Liver (tissue), 8 donors: ENCODE measurements at regions not wholly inside any gene's neighbourhood (a gene's known extent, or its start where the extent isn't known, plus 50 kb on each side); places are given as distances from the start of the nearest gene placed in this dataset.

ENCODE experiments used
- DNase-seq: peaks from one replicate; pipeline ENCODE4 v3.0.0-alpha.2; 2017; ENCODE audit warnings: low spot score
- H3K27ac ChIP-seq, 2 donors: one replicate each; pipeline ENCODE4 v1.7.0; 2013; ENCODE audit warnings: inconsistent platforms in 2 of 2, low read length in 2 of 2, control low read depth in 1 of 2, low read depth in 1 of 2, mild to moderate bottlenecking in 1 of 2
- H3K27me3 ChIP-seq, 4 donors: one replicate each; pipeline versions ENCODE4 v1.6.1 to v1.7.0; 2013; ENCODE audit warnings: low read length in 3 of 4, inconsistent platforms in 1 of 4, mild to moderate bottlenecking in 1 of 4, moderate library complexity in 1 of 4; ENCODE audit not compliant: control insufficient read depth in 4 of 4, insufficient read depth in 4 of 4
- H3K36me3 ChIP-seq, 4 donors: one replicate each; pipeline versions ENCODE4 v1.6.1 to v1.7.0; 2013; ENCODE audit warnings: low read length in 3 of 4, mild to moderate bottlenecking in 3 of 4, low read depth in 1 of 4, moderate library complexity in 1 of 4; ENCODE audit not compliant: control insufficient read depth in 4 of 4, insufficient read depth in 3 of 4
- H3K4me1 ChIP-seq, 4 donors: one replicate each; pipeline versions ENCODE4 v1.6.1 to v1.7.0; 2013; ENCODE audit warnings: low read length in 3 of 4, mild to moderate bottlenecking in 3 of 4, moderate library complexity in 1 of 4; ENCODE audit not compliant: control insufficient read depth in 4 of 4, insufficient read depth in 4 of 4
- H3K4me3 ChIP-seq, 3 donors: one replicate each; pipeline versions ENCODE4 v1.6.1 to v1.7.0; 2013; ENCODE audit warnings: low read length in 3 of 3, control low read depth in 1 of 3, low read depth in 1 of 3, mild to moderate bottlenecking in 1 of 3
- H3K9ac ChIP-seq, 2 donors: one replicate each; pipeline ENCODE4 v1.7.0; 2013; ENCODE audit warnings: low read length in 2 of 2, mild to moderate bottlenecking in 2 of 2, moderate library complexity in 2 of 2, control low read depth in 1 of 2, low read depth in 1 of 2
- H3K9me3 ChIP-seq, 4 donors: one replicate each; pipeline versions ENCODE4 v1.6.1 to v1.7.0; 2013; ENCODE audit warnings: low read length in 3 of 4; ENCODE audit not compliant: control insufficient read depth in 4 of 4
- ATF3 ChIP-seq: IDR thresholded peaks from 2 replicates; pipeline ENCODE4 v1.6.1; 2016; ENCODE audit warnings: antibody characterized with exemption
- EGR1 ChIP-seq, 2 donors: IDR thresholded peaks; 2 replicates each; pipeline ENCODE4 v1.6.1; 2016 to 2018; ENCODE audit warnings: antibody characterized with exemption in 2 of 2, low read depth in 2 of 2
- FOXA1 ChIP-seq: IDR thresholded peaks from 2 replicates; pipeline ENCODE4 v1.6.1; 2016; ENCODE audit warnings: antibody characterized with exemption
- FOXA2 ChIP-seq: IDR thresholded peaks from 2 replicates; pipeline ENCODE4 v1.6.1; 2016; ENCODE audit warnings: antibody characterized with exemption
- GABPA ChIP-seq, 2 donors: IDR thresholded peaks in 1 of 2; conservative IDR thresholded peaks in 1 of 2; 2 replicates each; pipeline ENCODE4 v1.6.1; 2016; ENCODE audit warnings: antibody characterized with exemption in 2 of 2, mild to moderate bottlenecking in 1 of 2, moderate library complexity in 1 of 2
- HNF4A ChIP-seq, 2 donors: conservative IDR thresholded peaks; 2 replicates each; pipeline ENCODE4 v1.6.1; 2016; ENCODE audit warnings: antibody characterized with exemption in 2 of 2, mild to moderate bottlenecking in 2 of 2
- HNF4G ChIP-seq: IDR thresholded peaks from 2 replicates; pipeline ENCODE4 v1.6.1; 2016; ENCODE audit warnings: antibody characterized with exemption
- JUND ChIP-seq, 2 donors: IDR thresholded peaks; 2 replicates each; pipeline ENCODE4 v1.6.1; 2016; ENCODE audit warnings: antibody characterized with exemption in 2 of 2
- NR2F2 ChIP-seq: IDR thresholded peaks from 2 replicates; pipeline ENCODE4 v1.6.1; 2016; ENCODE audit warnings: antibody characterized with exemption
- RAD21 ChIP-seq, 2 donors: IDR thresholded peaks; 2 replicates each; pipeline ENCODE4 v1.6.1; 2016; ENCODE audit warnings: antibody characterized with exemption in 2 of 2, mild to moderate bottlenecking in 2 of 2
- RXRA ChIP-seq, 2 donors: IDR thresholded peaks; 2 replicates each; pipeline ENCODE4 v1.6.1; 2017 to 2018; ENCODE audit warnings: antibody characterized with exemption in 2 of 2, mild to moderate bottlenecking in 1 of 2
- SP1 ChIP-seq: IDR thresholded peaks from 2 replicates; pipeline ENCODE4 v1.6.1; 2018; ENCODE audit warnings: antibody characterized with exemption, mild to moderate bottlenecking
- TAF1 ChIP-seq: conservative IDR thresholded peaks from 2 replicates; pipeline ENCODE4 v1.6.1; 2016; ENCODE audit warnings: antibody characterized with exemption, mild to moderate bottlenecking
- YY1 ChIP-seq: IDR thresholded peaks from 2 replicates; pipeline ENCODE4 v1.6.1; 2016; ENCODE audit warnings: antibody characterized with exemption, mild to moderate bottlenecking
- ZBTB33 ChIP-seq: IDR thresholded peaks from 2 replicates; pipeline ENCODE4 v1.6.1; 2016; ENCODE audit warnings: antibody characterized with exemption
- WGBS: extraction: QIAGEN DNeasy Blood & Tissue Kit; methylation state at CpG from one replicate; pipeline ENCODE4 v1.1.7; 2013; 5-methylcytosine and 5-hydroxymethylcytosine counted together
- TF ChIP-seq, protein P1 (sequence below): fragments of 150-350 bp; IDR thresholded peaks from 2 replicates; pipeline ENCODE4 v1.5.1; 2017; ENCODE audit warnings: improper control_type of control experiment, low read depth, low read length; ENCODE audit not compliant: missing input control
- TF ChIP-seq, protein P2 (sequence below): IDR thresholded peaks from 2 replicates; pipeline ENCODE4 v1.6.1; 2016; ENCODE audit warnings: antibody characterized with exemption
- donor health status: healthy.
- donor health status: healthy.
- donor health status: healthy.
- donor health status: healthy.
- donor health status: healthy.

- TF ChIP-seq RAD21 (IDR thresholded peaks at IDR 0.05) = no peak
- TF ChIP-seq, protein P1, sequence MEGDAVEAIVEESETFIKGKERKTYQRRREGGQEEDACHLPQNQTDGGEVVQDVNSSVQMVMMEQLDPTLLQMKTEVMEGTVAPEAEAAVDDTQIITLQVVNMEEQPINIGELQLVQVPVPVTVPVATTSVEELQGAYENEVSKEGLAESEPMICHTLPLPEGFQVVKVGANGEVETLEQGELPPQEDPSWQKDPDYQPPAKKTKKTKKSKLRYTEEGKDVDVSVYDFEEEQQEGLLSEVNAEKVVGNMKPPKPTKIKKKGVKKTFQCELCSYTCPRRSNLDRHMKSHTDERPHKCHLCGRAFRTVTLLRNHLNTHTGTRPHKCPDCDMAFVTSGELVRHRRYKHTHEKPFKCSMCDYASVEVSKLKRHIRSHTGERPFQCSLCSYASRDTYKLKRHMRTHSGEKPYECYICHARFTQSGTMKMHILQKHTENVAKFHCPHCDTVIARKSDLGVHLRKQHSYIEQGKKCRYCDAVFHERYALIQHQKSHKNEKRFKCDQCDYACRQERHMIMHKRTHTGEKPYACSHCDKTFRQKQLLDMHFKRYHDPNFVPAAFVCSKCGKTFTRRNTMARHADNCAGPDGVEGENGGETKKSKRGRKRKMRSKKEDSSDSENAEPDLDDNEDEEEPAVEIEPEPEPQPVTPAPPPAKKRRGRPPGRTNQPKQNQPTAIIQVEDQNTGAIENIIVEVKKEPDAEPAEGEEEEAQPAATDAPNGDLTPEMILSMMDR = no peak
- TF ChIP-seq RXRA (IDR thresholded peaks at IDR 0.05) = no peak
- no peak for TF ChIP-seq FOXA1
- no peak for TF ChIP-seq YY1
- no peak for TF ChIP-seq GABPA (IDR thresholded peaks at IDR 0.05 in 1 of 2, conservative IDR thresholded peaks at IDR 0.05 in 1 of 2)
- no peak for TF ChIP-seq TAF1
- TF ChIP-seq EGR1 (IDR thresholded peaks at IDR 0.05; ENCODE audit: low read depth in 2 of 2) = no peak
- TF ChIP-seq ATF3 = no peak
- TF ChIP-seq JUND (IDR thresholded peaks at IDR 0.05) = no peak
- TF ChIP-seq NR2F2 = no peak
- TF ChIP-seq HNF4G = no peak
- TF ChIP-seq HNF4A (conservative IDR thresholded peaks at IDR 0.05) = no peak
- no peak for TF ChIP-seq ZBTB33
- no peak for TF ChIP-seq SP1
- Histone ChIP-seq H3K36me3 (no peaks in the 10 kb centered on the region), H3K9ac (no peak overlapping the region), H3K9me3 (no peaks in the 10 kb centered on the region), H3K4me3 (no peak overlapping the region), H3K27me3 (no peaks in the 10 kb centered on the region), H3K27ac (no peak overlapping the region), H3K4me1 (no peaks in the 10 kb centered on the region)
- WGBS = 75% methylated on average over 1 of the region's 1 CpG
- DNase-seq = no peak
These were observed 425.0 kb upstream of the GRM7 start for GRCh38 chr3:6435951-6436350.

- DNase-seq = no peak
- 69% methylated on average over 3 of the region's 3 CpGs for WGBS
- H3K27ac ChIP-seq = no peak overlapping the region
- no peaks in the 10 kb centered on the region for H3K4me1 ChIP-seq
- H3K4me3 ChIP-seq = no peak overlapping the region
- H3K9ac ChIP-seq = no peak overlapping the region
- H3K27me3 ChIP-seq = no peaks in the 10 kb centered on the region
- no peaks in the 10 kb centered on the region for H3K9me3 ChIP-seq
- TF ChIP-seq FOXA2 (no peak), TAF1 (no peak)
- no peaks in the 10 kb centered on the region for H3K36me3 ChIP-seq
These were observed 423.3 kb upstream of the GRM7 start for GRCh38 chr3:6437631-6438030.

GRCh38 chr3:6438031-6438430 lies 422.9 kb upstream of the GRM7 start:
- no peak for DNase-seq
- WGBS = 73% methylated on average over 3 of the region's 3 CpGs
- Histone ChIP-seq H3K9ac (no peak overlapping the region), H3K36me3 (no peaks in the 10 kb centered on the region), H3K27ac (no peak overlapping the region), H3K27me3 (no peaks in the 10 kb centered on the region), H3K9me3 (no peaks in the 10 kb centered on the region), H3K4me3 (no peak overlapping the region), H3K4me1 (no peaks in the 10 kb centered on the region)
- TF ChIP-seq, protein P2, sequence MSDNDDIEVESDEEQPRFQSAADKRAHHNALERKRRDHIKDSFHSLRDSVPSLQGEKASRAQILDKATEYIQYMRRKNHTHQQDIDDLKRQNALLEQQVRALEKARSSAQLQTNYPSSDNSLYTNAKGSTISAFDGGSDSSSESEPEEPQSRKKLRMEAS = no peak
- no peak for TF ChIP-seq FOXA1
- no peak for TF ChIP-seq SP1
- no peak for TF ChIP-seq ATF3
- TF ChIP-seq RAD21 (IDR thresholded peaks at IDR 0.05) = no peak
- no peak for TF ChIP-seq YY1
- no peak for TF ChIP-seq JUND (IDR thresholded peaks at IDR 0.05)
- no peak for TF ChIP-seq NR2F2
